H54 (cell line): ENCODE measurements at regions not wholly inside any gene's neighbourhood (a gene's known extent, or its start where the extent isn't known, plus 50 kb on each side); places are given as distances from the start of the nearest gene placed in this dataset.
"Not testable (repeated sequence)": the region's sequence is repeated elsewhere in the genome, so short reads cannot be mapped to it uniquely, and the experiment has no call there.

Experiments used
- DNase-seq: peaks from one replicate; pipeline ENCODE4 v3.0.0; 2011; ENCODE audit warnings: low spot score, mixed read lengths; ENCODE audit not compliant: insufficient read length
- FAIRE-seq: peaks from 3 replicates; lab custom pipeline; 2011; peaks lifted over from hg19 to GRCh38; lab: Jason Lieb, UNC
- POLR2A ChIP-seq: IDR thresholded peaks from 2 replicates; pipeline ENCODE4 v1.6.1; 2011; ENCODE audit warnings: low read depth, mild to moderate bottlenecking, low read length

DNA sequence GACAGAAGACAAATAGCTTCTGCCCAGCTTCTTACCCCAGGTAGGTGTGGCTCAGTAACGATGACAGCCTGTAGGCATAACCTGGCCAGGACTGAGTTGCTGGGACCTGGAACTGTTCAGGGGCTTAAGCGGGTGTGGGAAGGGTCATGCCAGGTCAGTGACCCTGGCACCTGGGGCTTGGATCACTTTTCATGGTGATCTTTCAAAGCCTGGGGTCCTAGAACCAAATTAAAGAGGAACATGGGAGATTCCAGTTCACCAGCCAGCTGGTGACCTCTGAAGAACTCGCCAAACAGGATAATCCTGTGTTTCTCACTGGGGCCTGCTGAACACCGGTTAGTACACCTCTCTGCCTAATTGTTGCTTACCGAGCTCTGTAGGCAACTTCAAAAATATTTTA, 102.6 kb upstream of the LMNTD1 start:
- no peak for TF ChIP-seq POLR2A
- no peak for DNase-seq
- FAIRE-seq = no peak

DNA sequence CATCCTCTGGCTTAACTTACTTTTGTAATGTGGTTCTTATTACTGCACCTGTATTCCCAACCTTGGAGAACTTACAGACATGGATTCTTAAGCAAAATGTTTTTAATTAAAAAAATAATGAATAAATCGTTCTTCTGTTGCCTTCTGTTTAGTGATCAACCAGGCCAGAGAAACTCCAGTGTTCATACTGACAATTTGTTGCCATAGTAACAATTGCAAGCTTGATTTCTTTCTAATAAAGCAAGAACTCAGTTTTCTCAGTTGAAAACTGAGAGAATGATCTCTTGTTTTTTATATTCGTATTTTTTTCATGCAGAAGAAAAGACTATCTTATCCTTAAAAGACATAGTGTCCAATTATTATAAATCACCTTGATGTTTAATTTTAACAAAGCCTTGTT, 106.5 kb upstream of the LMNTD1 start:
- TF ChIP-seq POLR2A = no peak
- DNase-seq (no peak), FAIRE-seq (no peak)

DNA sequence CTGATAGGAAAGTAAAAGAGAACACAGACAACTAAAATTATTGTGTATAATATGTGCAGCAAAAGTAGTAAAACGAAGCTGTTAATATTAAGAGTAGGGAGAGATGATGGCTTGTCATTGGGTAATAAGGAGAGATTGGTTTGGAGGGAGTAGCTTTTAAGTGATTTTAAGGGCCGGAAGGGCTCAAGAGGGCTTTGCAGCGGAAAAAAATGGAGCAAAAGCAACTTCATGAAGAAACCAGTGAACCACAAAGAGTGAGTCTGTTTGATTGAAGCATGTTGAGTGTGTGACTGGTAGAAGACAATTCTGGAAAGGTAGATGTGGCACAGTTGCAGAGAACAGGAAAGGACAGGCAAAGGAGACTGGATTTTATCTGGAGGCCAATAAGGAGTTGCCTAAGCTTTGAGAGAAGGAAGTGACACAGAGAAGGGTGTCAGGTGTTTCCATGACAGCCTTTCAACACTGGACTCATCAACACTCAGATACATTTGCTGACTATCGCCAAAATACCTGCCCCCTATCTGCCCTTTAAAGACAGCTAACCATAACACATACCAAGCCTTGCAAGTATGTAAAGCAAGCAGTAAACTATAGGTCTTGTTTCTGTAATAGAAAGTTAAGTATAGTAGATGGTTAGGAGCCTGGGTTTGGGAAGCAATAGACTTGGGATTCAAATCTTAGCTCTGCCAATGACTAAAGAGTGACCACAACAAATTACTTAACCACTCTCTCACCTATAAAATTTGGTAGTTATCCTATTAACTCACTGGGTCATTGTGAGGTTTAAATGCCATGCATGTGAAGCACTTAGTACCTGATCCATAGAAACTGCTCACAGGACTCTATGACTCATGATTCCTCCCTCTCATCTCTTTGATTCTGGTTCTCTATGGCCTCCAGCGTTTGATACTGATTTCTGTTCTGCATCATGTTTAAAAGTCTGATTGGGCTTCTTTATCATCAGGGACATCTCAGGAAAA, 117.3 kb upstream of the LMNTD1 start:
- no peak for TF ChIP-seq POLR2A
- no peak for FAIRE-seq
- no peak for DNase-seq

DNA sequence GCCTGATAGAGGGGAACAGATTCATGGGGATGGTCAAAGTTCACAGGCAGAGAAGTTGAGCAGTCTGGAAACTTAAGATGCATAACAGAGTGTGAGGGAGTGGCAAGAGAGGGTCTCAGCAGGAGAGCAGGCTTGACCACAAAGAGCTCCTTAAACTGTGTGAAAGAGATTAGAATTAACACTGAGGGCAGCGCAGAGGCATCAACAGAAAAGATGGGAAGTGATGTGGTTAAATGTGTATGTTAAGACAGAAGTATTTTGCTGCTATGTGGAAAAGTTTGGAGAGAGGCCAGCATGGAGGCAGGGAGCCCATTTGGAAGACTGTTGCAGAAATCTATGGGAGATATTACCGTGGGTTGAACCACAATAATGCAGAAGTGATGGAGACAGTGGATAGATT, 122.7 kb upstream of the LMNTD1 start:
- TF ChIP-seq POLR2A = no peak
- FAIRE-seq (no peak), DNase-seq (no peak)

DNA sequence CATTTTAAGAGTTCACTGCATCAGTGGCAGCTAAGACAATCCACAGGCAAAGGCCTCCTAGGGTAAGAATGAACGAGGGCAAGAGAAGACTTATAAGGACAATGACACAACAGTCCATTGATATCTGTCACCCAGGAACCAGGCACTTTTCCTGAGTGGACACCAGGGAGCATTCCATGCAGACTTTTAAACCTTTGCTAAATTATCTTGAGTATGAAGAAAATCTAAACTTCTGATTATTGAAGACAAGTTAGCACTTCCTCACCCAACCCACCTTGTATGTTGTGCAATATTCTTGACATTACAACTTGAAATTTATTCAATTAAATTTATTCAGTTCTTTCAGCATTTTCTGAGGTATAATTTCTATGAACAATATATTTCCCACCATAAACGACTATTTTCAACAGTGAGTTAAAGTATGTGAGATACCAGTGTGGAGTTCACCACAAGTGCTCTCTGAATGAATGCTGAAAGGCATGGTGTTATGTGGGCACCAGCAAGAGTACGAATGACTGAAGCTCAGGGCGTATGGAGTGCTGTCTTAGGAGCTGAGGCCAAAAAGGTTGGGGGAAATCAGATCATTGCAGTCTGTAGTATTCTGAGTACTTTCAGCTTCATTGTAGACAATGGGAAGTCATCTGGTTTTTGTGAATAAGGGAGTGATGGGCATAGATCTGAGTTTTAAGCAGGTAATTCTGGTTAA, 124.3 kb upstream of the LMNTD1 start:
- no peak for FAIRE-seq
- DNase-seq = no peak
- TF ChIP-seq POLR2A = no peak

DNA sequence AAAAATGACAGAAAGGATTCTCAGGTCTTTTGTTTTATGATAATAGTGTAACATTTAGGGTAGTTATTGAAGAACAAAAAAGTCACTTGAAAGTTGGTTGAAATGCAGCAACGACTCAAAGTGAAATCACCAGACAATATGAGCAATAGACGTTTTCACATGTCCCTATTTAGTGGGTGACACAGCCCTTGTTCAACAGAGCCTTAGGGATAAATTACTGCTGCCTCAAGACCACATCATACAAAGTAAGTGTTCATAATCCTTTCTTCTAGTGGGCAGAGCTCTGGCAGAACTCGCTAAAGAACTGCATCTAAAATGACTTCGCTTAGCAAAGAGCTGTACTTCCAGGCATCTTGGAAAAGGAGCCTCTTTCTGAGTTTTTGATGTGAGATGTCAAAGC, 128.5 kb upstream of the LMNTD1 start:
- FAIRE-seq (no peak), DNase-seq (no peak)
- no peak for TF ChIP-seq POLR2A

GRCh38 chr12:25682421-25682820, 129.3 kb upstream of the LMNTD1 start:
- TF ChIP-seq POLR2A = no peak
- FAIRE-seq (no peak), DNase-seq (no peak)

- DNase-seq (no peak), FAIRE-seq (no peak)
- TF ChIP-seq POLR2A = no peak
Observed at GRCh38 chr12:25684070-25684469, 131.0 kb upstream of the LMNTD1 start.

DNA sequence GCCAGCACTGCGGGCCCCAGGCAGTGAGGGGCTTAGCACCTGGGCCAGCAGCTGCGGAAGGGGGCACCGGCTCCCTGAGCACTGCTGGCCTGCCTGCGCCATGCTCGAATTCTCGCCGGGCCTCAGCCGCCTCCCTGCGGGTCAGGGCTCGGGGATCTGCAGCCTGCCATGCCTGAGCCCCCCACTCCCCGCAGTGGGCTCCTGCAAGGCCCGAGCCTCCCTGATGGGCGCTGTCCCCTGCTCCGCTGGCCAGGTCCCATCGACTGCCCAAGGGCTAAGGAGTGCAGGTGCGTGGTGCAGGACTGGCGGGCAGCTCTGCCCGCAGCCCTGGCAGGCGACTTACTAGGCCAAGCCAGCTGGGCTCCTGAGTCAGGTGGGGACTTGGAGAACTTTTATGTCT, 133.3 kb upstream of the LMNTD1 start:
- TF ChIP-seq POLR2A = no peak
- DNase-seq (no peak), FAIRE-seq (no peak)

DNA sequence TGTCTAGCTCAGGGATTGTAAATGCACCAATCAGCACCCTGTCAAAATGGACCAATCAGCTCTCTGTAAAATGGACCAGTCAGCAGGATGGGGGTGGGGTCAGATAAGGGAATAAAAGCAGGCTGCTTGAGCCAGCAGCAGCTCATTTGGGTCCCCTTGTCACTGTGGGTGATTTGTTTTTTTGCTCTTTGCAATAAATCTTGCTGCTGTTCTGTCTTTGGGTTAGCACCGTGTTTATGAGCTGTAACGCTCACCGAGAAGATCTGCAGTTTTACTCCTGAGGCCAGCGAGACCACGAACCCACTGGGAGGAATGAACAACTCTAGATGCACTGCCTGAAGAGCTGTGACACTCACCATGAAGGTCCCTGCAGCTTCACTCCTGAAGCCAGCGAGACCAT, 134.1 kb upstream of the LMNTD1 start:
- TF ChIP-seq POLR2A = no peak
- DNase-seq = no peak
- FAIRE-seq = no peak

DNA sequence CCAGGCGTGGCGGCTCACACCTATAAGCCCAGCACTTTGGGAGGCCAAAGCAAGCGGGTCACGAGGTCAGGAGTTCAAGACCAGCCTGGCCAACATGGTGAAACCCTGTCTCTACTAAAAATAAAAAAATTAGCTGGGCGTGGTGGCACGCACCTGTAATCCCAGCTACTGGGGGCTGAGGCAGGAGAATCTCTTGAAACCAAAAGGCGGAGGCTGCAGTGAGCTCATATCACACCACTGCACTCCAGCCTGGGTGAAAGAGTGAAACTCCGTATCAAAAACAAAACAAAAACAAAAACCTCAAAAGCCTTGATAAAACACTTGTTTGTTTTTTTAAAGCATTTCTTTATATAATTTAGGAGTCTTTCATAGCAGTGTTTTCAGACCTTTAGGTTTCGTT, 135.8 kb upstream of the LMNTD1 start:
- DNase-seq, FAIRE-seq: not testable (repeated sequence)

DNA sequence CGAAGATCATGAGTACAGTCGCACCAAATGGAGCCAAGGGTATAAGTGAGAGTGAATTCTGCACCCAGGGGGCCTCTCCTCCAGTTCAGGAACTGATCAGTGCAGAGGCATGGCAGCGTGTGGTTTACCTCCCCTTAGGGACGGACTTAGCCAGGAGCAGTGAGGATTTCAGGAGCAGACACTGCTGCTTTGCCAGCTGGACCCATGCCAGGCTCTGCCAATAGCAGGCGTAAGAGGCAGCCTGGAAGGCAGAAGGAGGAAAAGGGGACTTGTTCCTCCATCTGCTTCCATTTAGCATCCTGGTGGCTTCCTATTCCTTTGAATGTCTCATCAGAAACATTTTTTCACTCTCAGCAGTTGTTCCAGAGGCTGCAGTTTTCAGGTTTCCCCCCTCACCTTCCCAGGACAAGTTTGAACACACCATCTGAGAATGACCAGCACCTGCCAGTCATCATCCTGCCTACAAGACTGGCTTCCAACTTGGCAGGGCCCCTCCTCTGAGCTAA, 137.0 kb upstream of the LMNTD1 start:
- TF ChIP-seq POLR2A = no peak
- FAIRE-seq (no peak), DNase-seq (no peak)

DNA sequence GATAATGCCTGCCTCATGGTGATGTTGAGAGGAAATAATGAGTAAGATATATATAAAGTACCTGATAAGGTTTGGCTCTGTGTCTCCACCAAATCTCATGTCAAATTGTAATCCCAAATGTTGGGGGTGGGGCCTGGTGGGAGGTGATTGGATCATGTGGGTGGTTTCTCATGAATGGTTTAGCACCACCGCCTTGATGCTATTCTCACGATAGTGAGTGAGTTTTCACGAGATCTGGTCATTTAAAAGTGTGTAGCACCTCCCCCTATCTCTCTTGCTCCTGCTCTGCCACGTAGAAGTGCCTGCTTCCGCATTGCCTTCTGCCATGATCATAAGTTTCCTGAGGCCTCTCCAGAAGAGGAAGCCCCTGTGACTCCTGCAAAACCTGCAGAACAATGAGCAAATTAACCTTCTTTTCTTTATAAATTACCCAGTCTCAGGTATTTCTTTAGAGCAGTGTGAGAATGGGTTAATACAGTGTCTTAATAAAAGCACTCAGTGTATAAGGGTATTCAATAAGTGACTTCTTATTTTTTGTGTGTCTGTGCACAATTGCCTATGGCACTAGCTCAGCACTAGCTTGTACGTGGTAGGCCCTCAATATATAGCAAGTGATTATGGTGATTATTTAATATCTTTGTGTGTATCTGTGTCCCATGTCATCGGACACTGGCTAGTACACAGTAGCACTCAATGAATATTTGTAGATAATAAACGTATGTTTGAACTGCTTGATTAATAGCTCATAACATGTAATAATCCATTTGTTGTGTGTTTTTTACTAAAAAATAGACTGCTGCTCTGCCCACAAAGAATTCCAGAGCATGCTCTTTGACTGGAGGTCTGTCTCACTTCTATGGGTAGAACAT, 138.1 kb upstream of the LMNTD1 start:
- no peak for FAIRE-seq
- TF ChIP-seq POLR2A = no peak
- DNase-seq = no peak

DNA sequence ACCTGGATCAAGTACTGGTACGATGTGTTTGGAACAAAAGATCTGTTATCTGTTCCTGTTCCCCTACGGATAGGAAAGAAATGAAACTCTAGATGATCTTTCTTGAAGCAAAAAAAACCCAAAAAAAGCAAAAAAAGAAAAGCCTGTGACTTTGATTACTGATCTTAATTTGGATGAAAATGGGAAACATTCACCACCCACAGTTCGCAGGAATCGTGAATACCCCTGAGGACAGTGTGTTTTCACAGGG, 138.7 kb upstream of the LMNTD1 start:
- FAIRE-seq (no peak), DNase-seq (no peak)
- no peak for TF ChIP-seq POLR2A
